SK-N-MC (cell line): ENCODE measurements at regions not wholly inside any gene's neighbourhood (a gene's known extent, or its start where the extent isn't known, plus 50 kb on each side); places are given as distances from the start of the nearest gene placed in this dataset.
"Not testable (repeated sequence)": the region's sequence is repeated elsewhere in the genome, so short reads cannot be mapped to it uniquely, and the experiment has no call there.

Source experiments
- DNase-seq: peaks from one replicate; pipeline ENCODE4 v3.0.0-alpha.2; 2011; ENCODE audit warnings: low read depth, low spot score
- H3K27ac ChIP-seq: fragments of 200-600 bp; sonication (generic); 2 replicates; pipeline ENCODE4 v1.5.1; 2016; ENCODE audit warnings: mixed run types
- H3K36me3 ChIP-seq: fragments of 200-600 bp; sonication (generic); 2 replicates; pipeline ENCODE4 v1.6.1; 2017; ENCODE audit warnings: antibody characterized with exemption, low read length, mixed read lengths; ENCODE audit not compliant: insufficient read depth
- H3K4me3 ChIP-seq: fragments of 200-600 bp; sonication (generic); 2 replicates; pipeline ENCODE4 v1.5.1; 2016
- H3K9ac ChIP-seq: fragments of 200-600 bp; sonication (generic); 2 replicates; pipeline ENCODE4 v1.8.0; 2017; ENCODE audit warnings: mixed run types, mixed read lengths; ENCODE audit not compliant: insufficient read length
- H3K9me3 ChIP-seq: fragments of 200-600 bp; sonication (generic); 2 replicates; pipeline ENCODE4 v1.6.1; 2017; ENCODE audit warnings: low read depth, mild to moderate bottlenecking, antibody characterized with exemption, low read length, moderate library complexity, mixed read lengths
- EZH2 ChIP-seq: fragments of 200-600 bp; sonication (generic); IDR thresholded peaks from one replicate; pipeline ENCODE4 v1.6.1; 2017; ENCODE audit warnings: antibody characterized with exemption
- FOXP2 ChIP-seq: optimal IDR thresholded peaks from 2 replicates; pipeline ENCODE3; 2011; ENCODE audit warnings: mild to moderate bottlenecking, moderate library complexity; ENCODE audit not compliant: insufficient read depth; ENCODE audit errors: extremely low read length, control extremely low read depth
- POLR2AphosphoS5 ChIP-seq: IDR thresholded peaks from 2 replicates; pipeline ENCODE4 v1.6.1; 2012; ENCODE audit warnings: mild to moderate bottlenecking, low read depth, low read length, borderline replicate concordance

DNA sequence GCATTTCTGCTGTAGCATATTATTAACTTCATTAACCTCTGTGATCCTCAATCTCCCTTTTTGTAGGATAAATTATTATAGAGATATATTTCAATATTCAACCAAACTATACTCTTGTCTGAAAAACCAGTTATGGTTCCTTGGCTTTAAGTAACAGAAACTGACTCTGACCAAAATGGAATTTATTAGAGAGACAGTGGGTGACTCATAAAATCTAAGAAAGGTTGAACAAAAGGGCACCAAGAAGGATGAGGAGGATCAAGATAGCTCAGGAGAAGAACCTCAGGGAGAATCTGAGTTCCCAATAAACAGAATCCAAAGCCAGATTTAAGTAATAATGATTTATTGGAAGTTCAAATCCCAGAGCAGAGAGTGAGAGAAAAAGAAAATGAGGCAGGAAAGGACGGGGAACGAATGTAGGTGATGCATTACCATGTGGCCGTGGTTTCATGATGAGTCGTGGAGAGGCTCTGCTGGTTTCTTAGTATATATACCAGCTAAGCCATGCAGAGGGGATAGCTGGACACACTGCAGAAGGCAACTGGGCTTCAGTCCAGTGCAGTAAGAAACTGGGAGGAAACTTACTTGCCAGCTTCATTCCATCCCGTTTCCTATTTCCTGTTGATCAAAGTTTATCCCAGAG is 151.5 kb upstream of the GOT2 start:
- no peak for DNase-seq

DNA sequence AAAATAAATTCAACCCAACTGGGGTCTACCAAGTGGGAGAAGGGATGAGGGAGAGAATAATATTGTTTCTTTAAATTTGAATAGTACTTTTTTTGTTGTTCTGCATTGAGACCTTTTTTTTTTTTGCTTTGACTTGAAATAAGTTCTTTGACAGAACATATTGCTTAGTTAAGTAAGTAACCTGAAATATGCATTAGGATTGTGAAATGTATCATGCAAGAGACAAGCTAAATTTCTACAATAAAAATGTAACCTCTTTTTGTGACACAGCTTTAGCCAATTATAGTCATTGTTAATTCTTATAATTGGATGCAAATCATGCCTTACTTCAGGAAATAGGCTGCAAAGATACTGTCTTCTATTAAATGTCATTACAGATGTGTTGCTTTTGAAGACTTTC is 150.0 kb upstream of the GOT2 start:
- Histone ChIP-seq H3K9ac (no peak overlapping the region), H3K4me3 (no peak overlapping the region), H3K36me3 (no peaks in the 10 kb centered on the region), H3K27ac (no peak overlapping the region), H3K9me3 (no peaks in the 10 kb centered on the region)
- TF ChIP-seq FOXP2 (no peak), EZH2 (no peak), POLR2AphosphoS5 (no peak)
- no peak for DNase-seq

More for the DNA sequence above, 151.5 kb upstream of the GOT2 start:
- TF ChIP-seq POLR2AphosphoS5 (no peak), FOXP2 (no peak), EZH2 (no peak)
- Histone ChIP-seq H3K27ac (no peak overlapping the region), H3K36me3 (no peaks in the 10 kb centered on the region), H3K9me3 (no peaks in the 10 kb centered on the region), H3K9ac (no peak overlapping the region), H3K4me3 (no peak overlapping the region)

DNA sequence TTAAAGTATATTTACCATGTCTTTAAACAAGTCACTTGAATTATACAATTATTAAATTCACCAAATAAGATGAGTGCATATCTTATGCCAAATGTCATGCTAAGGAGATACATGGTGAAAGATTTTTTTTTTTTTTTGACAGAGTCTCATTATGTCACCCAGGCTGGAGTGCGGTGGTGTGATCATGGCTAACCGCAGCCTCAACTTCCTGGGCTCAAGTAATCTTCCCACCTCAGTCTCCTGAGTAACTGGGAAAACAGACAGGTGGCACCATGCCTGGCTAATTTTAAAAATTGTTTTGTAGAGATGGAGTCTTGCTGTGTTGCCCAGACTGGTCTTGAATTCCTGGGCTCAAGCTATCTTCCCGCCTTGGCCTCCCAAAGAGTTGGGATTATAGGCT is 149.0 kb upstream of the GOT2 start:
- no peaks in the 10 kb centered on the region for H3K36me3 ChIP-seq
- DNase-seq: no peak
- no peaks in the 10 kb centered on the region for H3K9me3 ChIP-seq
- TF ChIP-seq POLR2AphosphoS5: no peak
- no peak for TF ChIP-seq EZH2
- no peak overlapping the region for H3K9ac ChIP-seq
- H3K27ac ChIP-seq: no peak overlapping the region
- H3K4me3 ChIP-seq: no peak overlapping the region

DNA sequence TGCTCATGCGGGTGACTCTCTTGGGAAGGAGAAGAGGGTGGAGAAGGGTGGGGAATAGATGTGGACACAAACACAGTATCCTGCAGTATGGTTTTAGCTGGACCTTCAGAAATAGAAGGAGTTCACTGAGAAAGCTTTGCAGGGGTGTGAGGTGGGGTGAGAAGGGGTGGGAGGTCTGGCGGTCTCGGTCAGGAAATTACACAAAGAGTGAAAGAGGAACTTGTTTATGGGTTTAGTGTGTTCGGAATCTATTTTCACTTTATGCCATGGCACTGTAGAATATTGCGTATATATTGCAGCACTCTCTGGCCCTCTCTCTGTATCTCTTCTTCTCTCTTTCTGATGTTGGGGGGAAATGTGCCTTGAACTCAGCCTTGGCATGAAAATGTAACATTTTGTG is 148.2 kb upstream of the GOT2 start:
- Histone ChIP-seq H3K4me3 (no peak overlapping the region), H3K36me3 (no peaks in the 10 kb centered on the region), H3K9ac (no peak overlapping the region), H3K9me3 (no peaks in the 10 kb centered on the region), H3K27ac (no peak overlapping the region)
- no peak for TF ChIP-seq POLR2AphosphoS5
- TF ChIP-seq FOXP2: no peak
- no peak for DNase-seq

DNA sequence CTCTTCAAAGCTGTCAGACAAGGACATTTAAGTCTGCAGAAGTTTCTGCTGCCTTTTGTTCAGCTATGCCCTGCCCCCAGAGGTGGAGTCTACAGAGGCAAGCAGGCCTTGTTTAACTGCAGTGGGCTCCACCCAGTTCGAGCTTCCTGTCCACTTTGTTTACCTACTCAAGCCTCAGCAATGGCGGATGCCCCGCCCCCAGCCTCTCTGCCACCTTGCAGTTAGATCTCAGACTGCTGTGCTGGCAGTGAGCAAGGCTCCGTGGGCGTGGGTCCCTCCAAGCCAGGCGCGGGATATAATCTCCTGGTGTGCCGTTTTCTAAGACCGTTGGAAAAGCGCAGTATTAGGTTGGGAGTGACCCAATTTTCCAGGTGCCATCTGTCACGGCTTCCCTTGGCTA is 144.5 kb upstream of the GOT2 start:
- not testable (repeated sequence) for DNase-seq, H3K9ac ChIP-seq, H3K9me3 ChIP-seq, H3K36me3 ChIP-seq, H3K27ac ChIP-seq, H3K4me3 ChIP-seq

GRCh38 chr16:58866935-58867334 is 132.8 kb upstream of the GOT2 start:
- H3K4me3 ChIP-seq: no peak overlapping the region
- no peak overlapping the region for H3K9ac ChIP-seq
- no peaks in the 10 kb centered on the region for H3K36me3 ChIP-seq
- no peak for DNase-seq
- no peak overlapping the region for H3K27ac ChIP-seq
- TF ChIP-seq FOXP2: no peak
- TF ChIP-seq POLR2AphosphoS5: no peak
- TF ChIP-seq EZH2: no peak
- no peaks in the 10 kb centered on the region for H3K9me3 ChIP-seq

DNA sequence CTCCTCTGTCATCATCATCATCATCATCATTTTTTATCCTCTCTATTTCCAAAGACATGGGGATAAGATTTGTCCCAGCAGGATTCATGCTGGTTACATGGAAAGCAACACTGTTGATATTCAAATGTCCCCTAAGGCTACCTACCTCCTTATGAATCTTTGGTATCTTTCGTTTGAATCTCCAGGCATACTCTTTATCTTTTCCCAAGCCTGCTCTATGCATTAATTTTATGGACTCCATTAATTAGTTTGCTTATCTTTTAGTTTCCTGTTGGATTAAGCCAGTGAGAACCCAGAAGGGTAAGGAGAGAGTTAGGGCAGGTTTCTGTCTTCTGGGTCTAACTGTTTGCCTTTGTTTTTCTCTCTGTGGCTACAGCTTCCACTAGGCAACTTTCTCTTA is 129.6 kb upstream of the GOT2 start:
- TF ChIP-seq FOXP2: no peak
- no peak for TF ChIP-seq POLR2AphosphoS5
- TF ChIP-seq EZH2: no peak
- no peak overlapping the region for H3K27ac ChIP-seq
- no peak for DNase-seq

DNA sequence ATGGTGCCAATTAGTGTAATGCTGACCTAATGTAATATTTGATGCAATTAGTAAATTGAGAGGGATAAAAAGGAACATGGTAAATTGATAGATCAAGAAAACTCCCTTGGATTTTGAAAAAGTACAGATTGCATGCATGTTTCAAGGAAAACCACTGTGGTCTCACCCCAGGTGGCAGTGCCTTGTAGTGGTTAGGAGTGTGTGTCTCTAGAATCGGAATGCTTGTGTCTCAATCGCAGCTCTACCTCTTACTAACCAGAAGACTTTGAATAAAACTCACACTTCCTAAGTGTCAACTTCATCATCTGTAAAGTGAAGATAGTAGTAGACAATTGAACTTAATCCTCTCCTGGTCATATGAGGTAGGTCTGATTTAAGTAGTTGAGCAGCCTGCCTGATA is 128.9 kb upstream of the GOT2 start:
- no peaks in the 10 kb centered on the region for H3K9me3 ChIP-seq
- H3K36me3 ChIP-seq: no peaks in the 10 kb centered on the region
- no peak for TF ChIP-seq EZH2
- no peak for TF ChIP-seq POLR2AphosphoS5
- no peak for TF ChIP-seq FOXP2
- H3K4me3 ChIP-seq: no peak overlapping the region
- no peak overlapping the region for H3K9ac ChIP-seq
- no peak overlapping the region for H3K27ac ChIP-seq
- no peak for DNase-seq

More for the DNA sequence above, 129.6 kb upstream of the GOT2 start:
- Histone ChIP-seq H3K36me3 (no peaks in the 10 kb centered on the region), H3K9ac (no peak overlapping the region), H3K9me3 (no peaks in the 10 kb centered on the region), H3K4me3 (no peak overlapping the region)

GRCh38 chr16:58862334-58863021 is 128.4 kb upstream of the GOT2 start:
- no peak for TF ChIP-seq FOXP2
- TF ChIP-seq POLR2AphosphoS5: no peak
- no peak for TF ChIP-seq EZH2
- Histone ChIP-seq H3K9me3 (no peaks in the 10 kb centered on the region), H3K27ac (no peak overlapping the region), H3K36me3 (no peaks in the 10 kb centered on the region), H3K4me3 (no peak overlapping the region), H3K9ac (no peak overlapping the region)
- no peak for DNase-seq
